Stomach (tissue), 8 donors: ENCODE measurements at regions not wholly inside any gene's neighbourhood (a gene's known extent, or its start where the extent isn't known, plus 50 kb on each side); places are given as distances from the start of the nearest gene placed in this dataset.

Source experiments
- DNase-seq, 2 donors: peaks; one replicate each; pipeline versions ENCODE4 v3.0.0 to v3.0.0-alpha.2; 2013 to 2019
- H3K27ac ChIP-seq, 5 donors: fragments of 200-600 bp in 4 of 5; sonication (generic) in 4 of 5; one replicate each; pipeline ENCODE4 v1.5.1; 2013 to 2019; ENCODE audit warnings: mild to moderate bottlenecking in 1 of 5, moderate library complexity in 1 of 5
- H3K27me3 ChIP-seq, 3 donors: fragments of 200-600 bp; sonication (generic); one replicate each; pipeline ENCODE4 v1.5.1; 2017 to 2019; ENCODE audit warnings: mixed run types in 1 of 3
- H3K36me3 ChIP-seq, 4 donors: fragments of 200-600 bp; sonication (generic); 1 replicate in 3 of 4; 2 replicates in 1 of 4; pipeline ENCODE4 v1.5.1; 2016 to 2019
- H3K4me1 ChIP-seq, 4 donors: fragments of 200-600 bp; sonication (generic); one replicate each; pipeline ENCODE4 v1.5.1; 2016 to 2019
- H3K4me3 ChIP-seq, 4 donors: fragments of 200-600 bp; sonication (generic) in 3 of 4; one replicate each; pipeline ENCODE4 v1.5.1; 2016 to 2019; ENCODE audit warnings: mild to moderate bottlenecking in 1 of 4
- H3K9me3 ChIP-seq, 4 donors: fragments of 200-600 bp; sonication (generic); one replicate each; pipeline ENCODE4 v1.5.1; 2016 to 2019
- EP300 ChIP-seq: sonication (generic); formaldehyde crosslinking; IDR thresholded peaks from one replicate; pipeline ENCODE4 v1.6.1; 2017; ENCODE audit warnings: antibody characterized with exemption
- POLR2A ChIP-seq, 4 donors: fragments of 450-650 bp; IDR thresholded peaks; one replicate each; pipeline ENCODE4 v1.6.1; 2016; ENCODE audit warnings: antibody characterized with exemption in 4 of 4, control low read depth in 2 of 4, mild to moderate bottlenecking in 1 of 4, moderate library complexity in 1 of 4
- POLR2AphosphoS5 ChIP-seq, 3 donors: sonication (generic); formaldehyde crosslinking; IDR thresholded peaks; one replicate each; pipeline ENCODE4 v1.6.1; 2016; ENCODE audit warnings: antibody characterized with exemption in 3 of 3
- WGBS, 5 donors: extraction: QIAGEN DNeasy Blood & Tissue Kit in 3 of 5; methylation state at CpG; one replicate each; pipeline versions ENCODE4 v1.1.5 to v1.1.7; 2013 to 2018; 5-methylcytosine and 5-hydroxymethylcytosine counted together
- intact Hi-C: fragments of 100-400 bp; cut with DNase I; formaldehyde crosslinking; loops from one replicate; pipeline ENCODE4 v1.15.1; 2023; ENCODE audit warnings: low total_unique reads
- TF ChIP-seq, protein P1 (sequence below), 7 experiments: fragments of 450-650 bp in 4 of 7; fragments of 200-600 bp in 3 of 7; sonication (generic) in 3 of 7; IDR thresholded peaks; one replicate each; pipeline ENCODE4 v1.5.1; 2016 to 2019; ENCODE audit warnings: antibody characterized with exemption in 7 of 7, control low read depth in 2 of 7, mild to moderate bottlenecking in 1 of 7
- donor health status: healthy with polysubstance abuse.
- donor health status: Bipolar disorder and iron deficiency.
- donor health status: healthy.

DNA sequence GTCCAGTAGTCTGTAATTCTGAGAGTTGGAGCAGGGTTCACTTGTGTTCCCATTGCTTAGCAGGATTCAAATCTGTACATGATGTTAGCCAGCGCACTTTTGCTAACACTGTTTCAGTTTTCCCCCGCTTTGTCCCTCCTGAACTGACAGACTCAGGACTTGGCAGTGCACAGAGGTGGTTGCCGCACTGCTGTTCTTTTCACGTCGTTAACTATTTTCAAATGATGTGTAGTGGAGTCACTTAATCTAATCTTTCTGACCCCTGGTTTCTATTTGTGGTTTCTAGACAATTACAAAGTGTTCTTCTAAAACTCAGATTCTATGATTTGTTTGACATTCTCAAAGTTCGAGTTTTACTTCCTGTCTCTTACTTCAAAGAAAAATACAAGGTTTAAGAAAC, 234.5 kb downstream of the RBM43 start:
- Histone ChIP-seq H3K4me1 (no peaks in the 10 kb centered on the region), H3K9me3 (no peaks in the 10 kb centered on the region), H3K27me3 (no peaks in the 10 kb centered on the region), H3K36me3 (no peaks in the 10 kb centered on the region), H3K27ac (no peak overlapping the region), H3K4me3 (no peak overlapping the region)
- TF ChIP-seq, protein P1, sequence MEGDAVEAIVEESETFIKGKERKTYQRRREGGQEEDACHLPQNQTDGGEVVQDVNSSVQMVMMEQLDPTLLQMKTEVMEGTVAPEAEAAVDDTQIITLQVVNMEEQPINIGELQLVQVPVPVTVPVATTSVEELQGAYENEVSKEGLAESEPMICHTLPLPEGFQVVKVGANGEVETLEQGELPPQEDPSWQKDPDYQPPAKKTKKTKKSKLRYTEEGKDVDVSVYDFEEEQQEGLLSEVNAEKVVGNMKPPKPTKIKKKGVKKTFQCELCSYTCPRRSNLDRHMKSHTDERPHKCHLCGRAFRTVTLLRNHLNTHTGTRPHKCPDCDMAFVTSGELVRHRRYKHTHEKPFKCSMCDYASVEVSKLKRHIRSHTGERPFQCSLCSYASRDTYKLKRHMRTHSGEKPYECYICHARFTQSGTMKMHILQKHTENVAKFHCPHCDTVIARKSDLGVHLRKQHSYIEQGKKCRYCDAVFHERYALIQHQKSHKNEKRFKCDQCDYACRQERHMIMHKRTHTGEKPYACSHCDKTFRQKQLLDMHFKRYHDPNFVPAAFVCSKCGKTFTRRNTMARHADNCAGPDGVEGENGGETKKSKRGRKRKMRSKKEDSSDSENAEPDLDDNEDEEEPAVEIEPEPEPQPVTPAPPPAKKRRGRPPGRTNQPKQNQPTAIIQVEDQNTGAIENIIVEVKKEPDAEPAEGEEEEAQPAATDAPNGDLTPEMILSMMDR (IDR thresholded peaks at IDR 0.05): no peak
- TF ChIP-seq POLR2AphosphoS5 (IDR thresholded peaks at IDR 0.05) (no peak), EP300 (no peak), POLR2A (IDR thresholded peaks at IDR 0.05) (no peak)
- 33 to 60% (median 41%) methylated on average over 6 of the region's 6 CpGs for WGBS, 5 donors
- intact Hi-C loops: no loop called here
- peak in 1 of 2 donors; percentile 31 for DNase-seq

DNA sequence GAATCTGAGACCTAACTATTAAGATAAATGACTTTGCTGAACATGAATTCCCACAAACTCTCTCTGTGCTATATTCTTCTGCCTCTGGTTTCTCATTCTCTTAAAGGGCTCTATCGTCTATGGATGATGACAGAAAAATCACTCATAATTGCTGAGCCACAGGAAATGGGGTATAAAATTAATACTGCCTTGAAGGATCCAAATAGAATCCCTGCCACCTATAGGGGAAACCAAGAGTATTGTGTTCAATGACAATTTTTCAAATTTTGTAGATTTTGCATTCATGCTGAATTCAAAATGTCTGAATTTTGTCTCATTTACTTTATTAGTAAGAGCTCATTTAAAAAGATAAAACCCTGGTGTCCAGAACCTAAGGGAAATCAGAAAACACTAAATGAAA, 235.8 kb downstream of the RBM43 start:
- TF ChIP-seq, protein P1 (IDR thresholded peaks at IDR 0.05): no peak
- TF ChIP-seq EP300 (no peak), POLR2A (IDR thresholded peaks at IDR 0.05) (no peak), POLR2AphosphoS5 (IDR thresholded peaks at IDR 0.05) (no peak)
- no peaks in the 10 kb centered on the region for H3K36me3 ChIP-seq
- H3K4me3 ChIP-seq: no peak overlapping the region
- H3K4me1 ChIP-seq: no peaks in the 10 kb centered on the region
- no peaks in the 10 kb centered on the region for H3K27me3 ChIP-seq
- DNase-seq: no peak
- no peaks in the 10 kb centered on the region for H3K9me3 ChIP-seq
- 83 to 95% (median 92%) methylated on average over 1 of the region's 1 CpG for WGBS, 5 donors
- no peak overlapping the region for H3K27ac ChIP-seq
- intact Hi-C loops: no loop called here

DNA sequence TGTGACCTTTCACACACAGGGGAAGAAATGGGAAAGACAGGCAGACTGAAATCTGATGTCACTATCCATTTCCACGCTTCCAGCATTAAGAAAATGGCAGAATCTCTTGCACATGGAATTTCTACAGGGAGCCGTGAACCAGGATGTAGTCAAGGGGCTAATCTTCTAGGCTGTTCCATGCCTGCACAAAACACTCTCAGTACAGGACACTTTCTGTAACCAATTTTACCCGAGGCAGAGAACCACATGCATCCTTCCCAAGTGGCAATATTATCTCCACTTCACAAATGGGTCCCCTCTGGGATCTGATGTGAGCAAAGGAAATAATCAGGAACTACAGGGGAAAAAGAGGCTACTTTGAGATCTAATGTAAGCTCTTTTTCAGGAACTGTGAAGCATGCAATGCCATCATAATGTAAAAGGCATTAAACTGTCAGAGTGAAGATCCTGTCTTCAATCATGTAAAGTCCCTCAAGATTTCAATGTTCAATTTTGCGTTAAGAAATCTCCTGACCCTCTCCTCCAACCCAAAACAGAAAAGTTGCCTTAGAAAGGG, 236.9 kb downstream of the RBM43 start:
- TF ChIP-seq, protein P1 (IDR thresholded peaks at IDR 0.05): no peak
- TF ChIP-seq EP300 (no peak), POLR2A (IDR thresholded peaks at IDR 0.05) (no peak), POLR2AphosphoS5 (IDR thresholded peaks at IDR 0.05) (no peak)
- intact Hi-C loops: no loop called here

DNA sequence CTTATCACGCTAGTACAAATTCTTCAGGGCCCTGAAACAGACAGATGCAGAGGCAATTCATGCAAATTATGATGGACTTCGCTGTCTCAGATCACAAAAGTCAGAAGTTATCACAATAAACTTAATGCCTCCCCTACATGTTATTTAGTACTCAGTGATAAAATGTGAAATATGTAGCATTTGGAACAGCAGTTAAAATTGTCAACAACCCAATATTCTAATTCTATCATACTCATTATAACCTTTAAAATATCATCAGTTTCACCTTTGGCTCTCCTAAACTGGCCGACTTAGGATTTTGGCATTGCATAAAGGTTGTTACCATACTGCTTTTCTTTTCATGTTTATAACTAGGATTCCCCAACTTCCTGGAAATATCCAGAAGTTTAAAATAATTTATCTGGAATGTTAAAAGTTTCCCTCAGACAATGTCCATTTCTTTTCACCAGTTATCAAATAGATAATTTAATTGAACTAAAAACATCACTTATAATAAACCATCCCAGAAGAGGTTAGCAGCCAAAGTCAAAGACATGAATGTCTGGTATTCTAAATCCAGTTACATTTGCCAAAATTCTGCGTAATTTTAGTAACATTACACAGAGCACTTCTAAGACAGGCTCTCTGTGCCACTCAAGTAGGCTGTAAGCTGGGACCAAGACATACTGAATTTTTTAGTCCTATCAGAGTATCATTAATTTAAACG, 239.8 kb downstream of the RBM43 start:
- Histone ChIP-seq H3K27me3 (no peaks in the 10 kb centered on the region), H3K4me3 (no peak overlapping the region), H3K36me3 (no peaks in the 10 kb centered on the region), H3K9me3 (peaks cover 0 to 8% (median 0%) of the 10 kb centered on the region in 4 donors), H3K4me1 (no peaks in the 10 kb centered on the region), H3K27ac (no peak overlapping the region)
- WGBS, 5 donors: 65 to 72% (median 70%) methylated on average over 5 of the region's 5 CpGs
- TF ChIP-seq EP300: no peak
- TF ChIP-seq, protein P1 (IDR thresholded peaks at IDR 0.05): no peak
- TF ChIP-seq POLR2A (IDR thresholded peaks at IDR 0.05): no peak
- no peak for TF ChIP-seq POLR2AphosphoS5 (IDR thresholded peaks at IDR 0.05)
- DNase-seq: peak in 1 of 2 donors; percentile 31
- intact Hi-C loops: no loop called here

More for the DNA sequence above, 236.9 kb downstream of the RBM43 start:
- Histone ChIP-seq H3K4me1 (no peaks in the 10 kb centered on the region), H3K27me3 (no peaks in the 10 kb centered on the region), H3K4me3 (no peak overlapping the region), H3K27ac (no peak overlapping the region), H3K36me3 (no peaks in the 10 kb centered on the region), H3K9me3 (no peaks in the 10 kb centered on the region)
- WGBS, 5 donors: 56 to 75% (median 63%) methylated on average over 4 of the region's 4 CpGs
- no peak for DNase-seq
